GM12878 (cell line): ENCODE measurements at regions not wholly inside any gene's neighbourhood (a gene's known extent, or its start where the extent isn't known, plus 50 kb on each side); places are given as distances from the start of the nearest gene placed in this dataset.

Experiments used
- ATAC-seq: fragments of 200-7000 bp; cut with Tn5 transposase; 3 replicates; pipeline ENCODE4 v1.9.1; 2020; ENCODE audit warnings: mild to moderate bottlenecking, moderate library complexity
- BruUV-seq: library from RNA; stranded (reverse); fragments of 400-500 nt; replicated peaks from 2 replicates; lab custom pipeline; 2021; lab: Mats Ljungman, UMichigan
- CTCF ChIA-PET: fragments of 300-600 bp; sonication (Branson Sonifier 250); formaldehyde crosslinking; extraction: SDS; loops from one replicate; lab custom pipeline; 2021; ENCODE audit warnings: inconsistent platforms; lab: Yijun Ruan, JAX
- POLR2A ChIA-PET: fragments of 350-600 bp; formaldehyde crosslinking; extraction: SDS; loops from one replicate; lab custom pipeline; 2021; ENCODE audit warnings: inconsistent platforms; lab: Charles Lee
- RAD21 ChIA-PET: fragments of 300-600 bp; sonication (Branson Sonifier 250); formaldehyde crosslinking; loops from one replicate; lab custom pipeline; 2023; ENCODE audit warnings: antibody characterized with exemption; ENCODE audit not compliant: unreplicated experiment; lab: Charles Lee
- SMC1A ChIA-PET: fragments of 300-600 bp; sonication (Branson Sonifier 250); formaldehyde crosslinking; loops from one replicate; lab custom pipeline; 2023; ENCODE audit not compliant: unreplicated experiment, uncharacterized antibody; lab: Charles Lee
- DNase-seq: peaks from one replicate; pipeline ENCODE4 v3.0.0-alpha.2; 2011; ENCODE audit warnings: low read depth, low spot score
- FAIRE-seq: peaks from 3 replicates; lab custom pipeline; 2011; peaks lifted over from hg19 to GRCh38; lab: Jason Lieb, UNC
- H2AFZ ChIP-seq: 2 replicates; pipeline ENCODE4 v1.6.0; 2011; ENCODE audit warnings: low read depth, low read length, control low read depth; ENCODE audit not compliant: control insufficient read depth
- H3K27ac ChIP-seq: 2 replicates; pipeline ENCODE4 v1.5.1; 2011; ENCODE audit warnings: control low read depth; ENCODE audit not compliant: control insufficient read depth, insufficient read depth
- H3K27me3 ChIP-seq, 2 experiments: replicated peaks in 1 of 2; 2 replicates each; pipeline versions ENCODE4 v1.6.0 to v1.6.1; 2011; ENCODE audit warnings: low read length in 1 of 2; ENCODE audit not compliant: control insufficient read depth in 2 of 2, insufficient read depth in 2 of 2
- H3K36me3 ChIP-seq, 2 experiments: 2 replicates each; pipeline ENCODE4 v1.5.1; 2011; ENCODE audit warnings: low read length in 1 of 2; ENCODE audit not compliant: control insufficient read depth in 2 of 2, insufficient read depth in 2 of 2
- H3K4me1 ChIP-seq: 2 replicates; pipeline ENCODE4 v1.6.1; 2011; ENCODE audit warnings: mild to moderate bottlenecking, low read length, moderate library complexity, mixed read lengths; ENCODE audit not compliant: control insufficient read depth, insufficient read depth
- H3K4me2 ChIP-seq: 2 replicates; pipeline ENCODE4 v1.6.0; 2011; ENCODE audit warnings: control low read depth; ENCODE audit not compliant: control insufficient read depth, insufficient read depth
- H3K4me3 ChIP-seq: fragments of 200-600 bp; sonication (generic); 2 replicates; pipeline ENCODE4 v1.5.1; 2016
- H3K79me2 ChIP-seq: 2 replicates; pipeline ENCODE4 v1.6.0; 2011; ENCODE audit warnings: low read length; ENCODE audit not compliant: control insufficient read depth, insufficient read depth
- H3K9ac ChIP-seq: 2 replicates; pipeline ENCODE4 v1.8.0; 2011; ENCODE audit warnings: low read length, control low read depth, mixed read lengths; ENCODE audit not compliant: control insufficient read depth, insufficient read depth
- H3K9me3 ChIP-seq: replicated peaks from 3 replicates; pipeline ENCODE4 v1.5.1; 2011; ENCODE audit warnings: mild to moderate bottlenecking, low read length; ENCODE audit not compliant: control insufficient read depth, insufficient read depth
- H4K20me1 ChIP-seq: 2 replicates; pipeline ENCODE4 v1.6.0; 2011; ENCODE audit not compliant: control insufficient read depth, insufficient read depth
- ATF3 ChIP-seq: IDR thresholded peaks from 2 replicates; pipeline ENCODE4 v1.6.1; 2011; ENCODE audit warnings: low read depth, mild to moderate bottlenecking, low read length, moderate library complexity, borderline replicate concordance; ENCODE audit errors: extremely low read depth
- BCL11A ChIP-seq: IDR thresholded peaks from 2 replicates; pipeline ENCODE4 v1.6.1; 2011; ENCODE audit warnings: low read depth, low read length
- BCL3 ChIP-seq: IDR thresholded peaks from 2 replicates; pipeline ENCODE4 v1.6.1; 2011; ENCODE audit warnings: borderline replicate concordance, low read depth, mild to moderate bottlenecking, moderate library complexity, low read length; ENCODE audit not compliant: insufficient read depth, poor library complexity, severe bottlenecking
- CBX5 ChIP-seq: sonication (generic); IDR thresholded peaks from 2 replicates; pipeline ENCODE4 v1.6.1; 2016; ENCODE audit warnings: low read depth, moderate library complexity, mild to moderate bottlenecking, inconsistent platforms
- CREB1 ChIP-seq: IDR thresholded peaks from 2 replicates; pipeline ENCODE4 v1.6.1; 2012; ENCODE audit warnings: low read depth, mild to moderate bottlenecking, inconsistent platforms
- DPF2 ChIP-seq: fragments of 450-650 bp; IDR thresholded peaks from 2 replicates; pipeline ENCODE4 v1.6.1; 2017; ENCODE audit warnings: mild to moderate bottlenecking
- ETV6 ChIP-seq, 2 experiments: fragments of 450-650 bp in 1 of 2; IDR thresholded peaks in 1 of 2; conservative IDR thresholded peaks in 1 of 2; 2 replicates each; pipeline ENCODE4 v1.6.1; 2014; ENCODE audit warnings: antibody characterized with exemption in 1 of 2, borderline replicate concordance in 1 of 2, low read depth in 1 of 2, mild to moderate bottlenecking in 1 of 2, moderate library complexity in 1 of 2
- EZH2 ChIP-seq: IDR thresholded peaks from 2 replicates; pipeline ENCODE4 v1.6.1; 2012; ENCODE audit warnings: low read depth, mild to moderate bottlenecking, control low read depth, inconsistent platforms, low read length, borderline replicate concordance; ENCODE audit not compliant: control insufficient read depth
- FOXM1 ChIP-seq: IDR thresholded peaks from 2 replicates; pipeline ENCODE4 v1.6.1; 2012; ENCODE audit warnings: low read depth, mild to moderate bottlenecking, inconsistent platforms, low read length, moderate library complexity
- GABPA ChIP-seq: IDR thresholded peaks from 2 replicates; pipeline ENCODE4 v1.6.1; 2014; ENCODE audit warnings: antibody characterized with exemption, low read depth, mild to moderate bottlenecking, inconsistent platforms
- HDAC2 ChIP-seq: fragments of 200-600 bp; sonication (generic); IDR thresholded peaks from 2 replicates; pipeline ENCODE4 v1.6.1; 2017
- IKZF2 ChIP-seq, 2 experiments: fragments of 450-650 bp; IDR thresholded peaks; 2 replicates each; pipeline ENCODE4 v1.6.1; 2017; ENCODE audit warnings: mild to moderate bottlenecking in 2 of 2, moderate library complexity in 2 of 2
- IRF3 ChIP-seq: fragments of 450-650 bp; IDR thresholded peaks from 2 replicates; pipeline ENCODE4 v1.6.1; 2014; ENCODE audit warnings: mild to moderate bottlenecking
- MEF2B ChIP-seq: fragments of 450-650 bp; IDR thresholded peaks from 2 replicates; pipeline ENCODE4 v1.6.1; 2018; ENCODE audit warnings: mild to moderate bottlenecking, moderate library complexity; ENCODE audit not compliant: partially characterized antibody, poor library complexity, severe bottlenecking
- MYB ChIP-seq: fragments of 150-350 bp; IDR thresholded peaks from 2 replicates; pipeline ENCODE4 v1.6.1; 2014; ENCODE audit warnings: mild to moderate bottlenecking, low read depth, low read length, borderline replicate concordance
- MYC ChIP-seq: IDR thresholded peaks from 2 replicates; pipeline ENCODE4 v1.6.1; 2011; ENCODE audit warnings: mild to moderate bottlenecking, low read length, moderate library complexity, inconsistent platforms; ENCODE audit not compliant: insufficient read depth, insufficient replicate concordance, insufficient read length, severe bottlenecking
- SUPT20H ChIP-seq: IDR thresholded peaks from 2 replicates; pipeline ENCODE4 v1.6.1; 2011; ENCODE audit warnings: low read depth, mild to moderate bottlenecking, low read length, moderate library complexity, borderline replicate concordance; ENCODE audit not compliant: control insufficient read depth
- TCF12 ChIP-seq: IDR thresholded peaks from 2 replicates; pipeline ENCODE4 v1.6.1; 2011; ENCODE audit warnings: low read depth, mild to moderate bottlenecking, low read length
- ZBTB4 ChIP-seq: fragments of 450-650 bp; formaldehyde crosslinking; IDR thresholded peaks from 2 replicates; pipeline ENCODE4 v1.4.0; 2022; ENCODE audit warnings: mild to moderate bottlenecking, moderate library complexity
- WGBS: methylation state at CpG from one replicate; pipeline ENCODE4 v1.1.6; 2016; ENCODE audit warnings: low lambda C conversion rate; ENCODE audit not compliant: insufficient replicate concordance, insufficient coverage; ENCODE audit errors: missing lambda C conversion rate; 5-methylcytosine and 5-hydroxymethylcytosine counted together
- in situ Hi-C: fragments of 300-500 bp; cut with MboI; formaldehyde crosslinking; loops from 9 replicates; pipeline ENCODE4 v1.14.3; 2018; ENCODE audit warnings: mixed read lengths
- intact Hi-C: fragments of 100-400 bp; cut with micrococcal nuclease; formaldehyde crosslinking; loops from one replicate; pipeline ENCODE4 v1.14.2; 2022; ENCODE audit not compliant: unreplicated experiment

- RAD21 ChIA-PET, result no interaction called here
- WGBS, result 0% methylated on average over 1 of the region's 1 CpG
- in situ Hi-C loops, result no loop called here
- Histone ChIP-seq H3K4me2 (no peak overlapping the region), H2AFZ (no peak overlapping the region), H3K79me2 (no peaks in the 10 kb centered on the region), H3K27ac (no peak overlapping the region), H4K20me1 (no peaks in the 10 kb centered on the region), H3K27me3 (no peaks in the 10 kb centered on the region), H3K36me3 (no peaks in the 10 kb centered on the region), H3K9ac (no peak overlapping the region), H3K9me3 (no peaks in the 10 kb centered on the region), H3K4me3 (no peak overlapping the region), H3K4me1 (no peaks in the 10 kb centered on the region)
- intact Hi-C loops, result no loop called here
- no peak for DNase-seq
- TF ChIP-seq IKZF2 (IDR thresholded peaks at IDR 0.05), result no peak
- no peak for TF ChIP-seq MYB
- no peak for TF ChIP-seq ATF3
- TF ChIP-seq TCF12, result no peak
- no peak for TF ChIP-seq ZBTB4
- TF ChIP-seq MYC, result no peak
- no peak for TF ChIP-seq DPF2
- TF ChIP-seq ETV6 (conservative IDR thresholded peaks at IDR 0.05 in 1 of 2, IDR thresholded peaks at IDR 0.05 in 1 of 2; ENCODE audit: borderline replicate concordance in 1 of 2, low read depth in 1 of 2), result no peak
- no peak for TF ChIP-seq FOXM1
- no peak for TF ChIP-seq CREB1
- TF ChIP-seq IRF3, result no peak
- no peak for TF ChIP-seq HDAC2
- no peak for TF ChIP-seq MEF2B
- no peak for TF ChIP-seq SUPT20H
- no peak for TF ChIP-seq GABPA
- no peak for TF ChIP-seq EZH2
- TF ChIP-seq BCL3, result no peak
- TF ChIP-seq BCL11A, result no peak
- TF ChIP-seq CBX5, result no peak
- no peak for FAIRE-seq
- peak; percentile 38 for ATAC-seq
- POLR2A ChIA-PET, result no interaction called here
- no TSS peak for BruUV-seq
- CTCF ChIA-PET, result interaction anchor here (1.0 to 1.3 kb wide), 2 partner anchors 34 to 42 kb away, joined by 3 read pairs; no protein-coding TSS in a partner anchor
- SMC1A ChIA-PET, result interaction anchor here (0.6 to 0.9 kb wide), 2 partner anchors 44 to 829 kb away, joined by 3 read pairs; no protein-coding TSS in a partner anchor
Observed at GRCh38 chr2:155266109-155266508, 567.6 kb downstream of the KCNJ3 start.
